ENCODE measurements at regions not wholly inside any gene's neighbourhood (a gene's known extent, or its start where the extent isn't known, plus 50 kb on each side); places are given as distances from the start of the nearest gene placed in this dataset.

GRCh38 chr5:128615578-128615977 is 77.5 kb upstream of the FBN2 start:
- TF ChIP-seq CTCF (IDR thresholded peaks at IDR 0.05): no peak
- TF ChIP-seq, protein P1, sequence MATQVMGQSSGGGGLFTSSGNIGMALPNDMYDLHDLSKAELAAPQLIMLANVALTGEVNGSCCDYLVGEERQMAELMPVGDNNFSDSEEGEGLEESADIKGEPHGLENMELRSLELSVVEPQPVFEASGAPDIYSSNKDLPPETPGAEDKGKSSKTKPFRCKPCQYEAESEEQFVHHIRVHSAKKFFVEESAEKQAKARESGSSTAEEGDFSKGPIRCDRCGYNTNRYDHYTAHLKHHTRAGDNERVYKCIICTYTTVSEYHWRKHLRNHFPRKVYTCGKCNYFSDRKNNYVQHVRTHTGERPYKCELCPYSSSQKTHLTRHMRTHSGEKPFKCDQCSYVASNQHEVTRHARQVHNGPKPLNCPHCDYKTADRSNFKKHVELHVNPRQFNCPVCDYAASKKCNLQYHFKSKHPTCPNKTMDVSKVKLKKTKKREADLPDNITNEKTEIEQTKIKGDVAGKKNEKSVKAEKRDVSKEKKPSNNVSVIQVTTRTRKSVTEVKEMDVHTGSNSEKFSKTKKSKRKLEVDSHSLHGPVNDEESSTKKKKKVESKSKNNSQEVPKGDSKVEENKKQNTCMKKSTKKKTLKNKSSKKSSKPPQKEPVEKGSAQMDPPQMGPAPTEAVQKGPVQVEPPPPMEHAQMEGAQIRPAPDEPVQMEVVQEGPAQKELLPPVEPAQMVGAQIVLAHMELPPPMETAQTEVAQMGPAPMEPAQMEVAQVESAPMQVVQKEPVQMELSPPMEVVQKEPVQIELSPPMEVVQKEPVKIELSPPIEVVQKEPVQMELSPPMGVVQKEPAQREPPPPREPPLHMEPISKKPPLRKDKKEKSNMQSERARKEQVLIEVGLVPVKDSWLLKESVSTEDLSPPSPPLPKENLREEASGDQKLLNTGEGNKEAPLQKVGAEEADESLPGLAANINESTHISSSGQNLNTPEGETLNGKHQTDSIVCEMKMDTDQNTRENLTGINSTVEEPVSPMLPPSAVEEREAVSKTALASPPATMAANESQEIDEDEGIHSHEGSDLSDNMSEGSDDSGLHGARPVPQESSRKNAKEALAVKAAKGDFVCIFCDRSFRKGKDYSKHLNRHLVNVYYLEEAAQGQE (IDR thresholded peaks at IDR 0.05; ENCODE audit: insufficient read depth in 1 of 2, low read depth in 2 of 2, low read length in 1 of 2): no peak
- no peak for TF ChIP-seq TCF7L2 (IDR thresholded peaks at IDR 0.05; ENCODE audit: low read depth, low read length)
